Kidney (tissue), 13 donors: ENCODE measurements at regions not wholly inside any gene's neighbourhood (a gene's known extent, or its start where the extent isn't known, plus 50 kb on each side); places are given as distances from the start of the nearest gene placed in this dataset.

Experiments
- DNase-seq, 5 donors: peaks; one replicate each; pipeline ENCODE4 v3.0.0-alpha.2; 2013 to 2020
- FAIRE-seq: peaks from 2 replicates; lab custom pipeline; 2012; peaks lifted over from hg19 to GRCh38; lab: Jason Lieb, UNC
- H3K27ac ChIP-seq, 2 donors: one replicate each; pipeline ENCODE4 v1.7.0; 2013; ENCODE audit warnings: low read depth in 2 of 2, low read length in 2 of 2, inconsistent platforms in 1 of 2
- H3K27me3 ChIP-seq: one replicate; pipeline ENCODE4 v1.7.1; 2013; ENCODE audit warnings: low read length, inconsistent platforms; ENCODE audit not compliant: control insufficient read depth, insufficient read depth
- H3K36me3 ChIP-seq, 3 donors: one replicate each; pipeline versions ENCODE4 v1.7.0 to v1.7.1; 2013; ENCODE audit warnings: low read length in 3 of 3, control low read depth in 1 of 3, inconsistent platforms in 1 of 3; ENCODE audit not compliant: insufficient read depth in 3 of 3, control insufficient read depth in 2 of 3
- H3K4me1 ChIP-seq, 3 donors: one replicate each; pipeline versions ENCODE4 v1.7.0 to v1.7.1; 2013; ENCODE audit warnings: low read length in 3 of 3, inconsistent platforms in 1 of 3, low read depth in 1 of 3; ENCODE audit not compliant: control insufficient read depth in 2 of 3, insufficient read depth in 2 of 3
- H3K4me3 ChIP-seq, 3 donors: one replicate each; pipeline versions ENCODE4 v1.7.0 to v1.8.1; 2013; ENCODE audit warnings: low read length in 3 of 3, control low read depth in 1 of 3, inconsistent platforms in 1 of 3
- H3K9ac ChIP-seq, 3 donors: one replicate each; pipeline versions ENCODE4 v1.7.0 to v1.7.1; 2013; ENCODE audit warnings: low read length in 3 of 3, control low read depth in 1 of 3, inconsistent platforms in 1 of 3
- H3K9me3 ChIP-seq, 3 donors: one replicate each; pipeline versions ENCODE4 v1.7.0 to v1.7.1; 2013; ENCODE audit warnings: low read length in 3 of 3, control low read depth in 1 of 3, inconsistent platforms in 1 of 3; ENCODE audit not compliant: control insufficient read depth in 2 of 3, insufficient read depth in 1 of 3
- CTCF ChIP-seq: IDR thresholded peaks from 3 replicates; pipeline ENCODE4 v1.5.1; 2012; ENCODE audit warnings: mild to moderate bottlenecking, moderate library complexity, borderline replicate concordance; ENCODE audit not compliant: insufficient read depth; ENCODE audit errors: extremely low read depth
- intact Hi-C: fragments of 100-400 bp; cut with DNase I; formaldehyde crosslinking; loops from one replicate; pipeline ENCODE4 v1.11.1; 2022
- donor health status: control.
- donor health status: control.
- donor health status: control.
- donor health status: control.
- donor health status: control.
- donor health status: DM: yes; HTN: yes; CAD: no.
- donor health status: Normal renal cell carcinoma (clear cell type).

DNA sequence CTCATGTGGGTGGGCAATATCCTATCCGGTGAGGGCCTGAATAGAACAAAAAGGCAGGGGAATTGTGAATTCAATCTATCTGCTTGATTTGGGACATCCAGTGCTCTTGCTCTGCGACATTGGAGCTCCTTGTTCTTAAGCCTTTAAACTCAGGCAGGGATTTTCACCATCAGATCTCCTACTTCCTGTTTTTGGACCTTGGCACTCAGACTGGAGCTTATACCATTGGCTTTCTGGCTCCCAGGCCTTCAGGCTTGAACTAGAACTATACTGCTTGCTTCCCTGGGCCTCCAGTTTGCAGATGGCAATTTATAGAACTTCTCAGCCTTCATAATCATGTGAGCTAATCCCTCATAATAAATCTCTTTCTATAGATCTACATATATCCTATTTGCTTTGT, 134.3 kb upstream of the CLINT1 start:
- Histone ChIP-seq H3K4me3 (no peak overlapping the region), H3K9me3 (no peaks in the 10 kb centered on the region), H3K36me3 (no peaks in the 10 kb centered on the region), H3K27me3 (no peaks in the 10 kb centered on the region), H3K9ac (no peak overlapping the region), H3K4me1 (peaks cover 0 to 4% (median 0%) of the 10 kb centered on the region in 3 donors), H3K27ac (no peak overlapping the region)
- FAIRE-seq (no peak), DNase-seq (no peak)
- intact Hi-C loops: loop anchor here (10.0 kb wide), 1 partner anchor 178 kb away; no protein-coding TSS in a partner anchor
- no peak for TF ChIP-seq CTCF

DNA sequence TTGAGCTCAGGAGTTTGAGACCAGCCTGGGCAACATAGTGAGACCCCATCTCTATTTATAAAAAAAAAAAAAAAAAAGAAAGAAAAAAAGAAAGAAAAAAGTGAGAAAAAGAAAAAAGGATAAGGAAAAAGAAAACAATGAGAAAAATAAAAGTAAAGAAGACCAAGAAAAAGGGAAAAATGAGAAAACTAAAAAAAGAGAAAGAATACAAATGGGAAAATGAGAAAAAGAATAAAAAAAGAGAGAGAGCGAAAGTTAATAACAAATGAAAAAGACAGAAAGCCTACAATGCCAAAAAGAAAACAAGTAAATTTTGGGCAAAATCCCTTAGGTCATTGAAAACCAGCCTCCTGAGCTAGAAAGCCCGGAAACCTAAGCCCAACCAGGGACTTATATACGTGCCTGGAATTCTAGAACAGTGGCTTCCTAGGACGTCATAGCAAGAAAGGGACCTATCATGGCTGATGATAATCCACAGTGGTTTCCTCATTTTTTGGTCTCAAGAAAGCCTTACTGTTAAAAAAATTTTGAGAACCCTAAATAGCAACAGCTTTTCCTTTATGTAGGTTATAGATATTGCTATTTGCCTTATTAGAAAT, 131.7 kb upstream of the CLINT1 start:
- TF ChIP-seq CTCF: no peak
- Histone ChIP-seq H3K4me1 (peaks cover 0 to 4% (median 0%) of the 10 kb centered on the region in 3 donors), H3K9ac (no peak overlapping the region), H3K36me3 (no peaks in the 10 kb centered on the region), H3K27ac (no peak overlapping the region), H3K27me3 (no peaks in the 10 kb centered on the region), H3K4me3 (no peak overlapping the region), H3K9me3 (no peaks in the 10 kb centered on the region)
- DNase-seq: no peak
- intact Hi-C loops: loop anchor here (10.0 kb wide), 1 partner anchor 176 kb away; no protein-coding TSS in a partner anchor
- no peak for FAIRE-seq

- Histone ChIP-seq H3K36me3 (no peaks in the 10 kb centered on the region), H3K4me1 (no peaks in the 10 kb centered on the region), H3K9ac (no peak overlapping the region), H3K9me3 (no peaks in the 10 kb centered on the region), H3K27me3 (no peaks in the 10 kb centered on the region), H3K27ac (no peak overlapping the region), H3K4me3 (no peak overlapping the region)
- intact Hi-C loops: no loop called here
- DNase-seq (no peak), FAIRE-seq (no peak)
- TF ChIP-seq CTCF: no peak
These were observed 130.4 kb upstream of the CLINT1 start for GRCh38 chr5:157989296-157989695.

DNA sequence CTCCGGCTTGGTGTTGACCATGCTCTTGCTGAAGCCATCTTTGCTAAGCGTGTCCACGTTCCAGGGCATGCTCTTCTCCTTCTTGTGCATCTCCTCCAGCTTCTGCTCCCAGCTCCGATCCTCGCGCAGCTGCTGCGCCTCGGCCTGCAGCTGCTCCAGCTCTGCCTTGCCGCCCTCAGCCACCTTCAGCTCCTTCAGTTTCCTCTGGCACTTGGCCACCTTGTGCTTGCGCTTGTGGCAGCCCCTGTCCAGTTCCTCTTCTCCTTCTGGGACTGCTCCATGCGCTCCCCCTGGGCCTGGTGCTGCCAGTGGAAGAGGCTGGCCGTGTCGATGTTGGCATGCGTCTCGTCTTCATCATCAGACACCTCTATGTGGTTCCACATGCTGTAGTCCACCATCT, 128.3 kb upstream of the CLINT1 start:
- intact Hi-C loops: no loop called here

More for the DNA sequence above, 128.3 kb upstream of the CLINT1 start:
- Histone ChIP-seq H3K9ac (no peak overlapping the region), H3K4me1 (no peaks in the 10 kb centered on the region), H3K4me3 (no peak overlapping the region), H3K27me3 (no peaks in the 10 kb centered on the region), H3K9me3 (no peaks in the 10 kb centered on the region), H3K27ac (no peak overlapping the region), H3K36me3 (no peaks in the 10 kb centered on the region)
- FAIRE-seq (no peak), DNase-seq (no peak)
- TF ChIP-seq CTCF: no peak
